CD14-positive monocyte (primary cell): ENCODE measurements at regions not wholly inside any gene's neighbourhood (a gene's known extent, or its start where the extent isn't known, plus 50 kb on each side); places are given as distances from the start of the nearest gene placed in this dataset.

Source experiments
- DNase-seq, 3 donors: peaks; one replicate each; pipeline ENCODE4 v3.0.0-alpha.2; 2011 to 2022
- H2AFZ ChIP-seq: 2 replicates; pipeline ENCODE4 v1.6.0; 2012; ENCODE audit warnings: mild to moderate bottlenecking, low read depth, low read length, inconsistent platforms; ENCODE audit not compliant: insufficient read depth, poor library complexity, severe bottlenecking
- H3K27ac ChIP-seq, 2 donors: 1 replicate in 1 of 2; 2 replicates in 1 of 2; pipeline ENCODE4 v1.5.1; 2012 to 2013; ENCODE audit warnings: low read length in 2 of 2, control low read depth in 1 of 2, inconsistent platforms in 1 of 2, low read depth in 1 of 2, mild to moderate bottlenecking in 1 of 2
- H3K27me3 ChIP-seq, 2 donors: one replicate each; pipeline versions ENCODE4 v1.6.0 to v1.6.1; 2011 to 2013; ENCODE audit warnings: low read length in 2 of 2; ENCODE audit not compliant: control insufficient read depth in 2 of 2, insufficient read depth in 2 of 2
- H3K36me3 ChIP-seq, 2 donors: replicated peaks in 1 of 2; 1 replicate in 1 of 2; 2 replicates in 1 of 2; pipeline versions ENCODE4 v1.5.1 to v1.6.1; 2012 to 2013; ENCODE audit warnings: low read length in 2 of 2, control low read depth in 1 of 2, inconsistent platforms in 1 of 2, mild to moderate bottlenecking in 1 of 2; ENCODE audit not compliant: insufficient read depth in 2 of 2, control insufficient read depth in 1 of 2
- H3K4me1 ChIP-seq, 2 donors: 1 replicate in 1 of 2; 2 replicates in 1 of 2; pipeline versions ENCODE4 v1.5.1 to v1.6.1; 2012 to 2013; ENCODE audit warnings: low read length in 2 of 2, control low read depth in 1 of 2, inconsistent platforms in 1 of 2, mild to moderate bottlenecking in 1 of 2, moderate library complexity in 1 of 2; ENCODE audit not compliant: insufficient read depth in 2 of 2, control insufficient read depth in 1 of 2
- H3K4me2 ChIP-seq: replicated peaks from 2 replicates; pipeline ENCODE3; 2012; ENCODE audit warnings: low read length, moderate library complexity, mild to moderate bottlenecking; ENCODE audit not compliant: poor library complexity, severe bottlenecking; ENCODE audit errors: extremely low read depth
- H3K4me3 ChIP-seq, 3 experiments: fragments of 200-600 bp in 1 of 3; sonication (generic) in 1 of 3; replicated peaks in 1 of 3; 1 replicate in 2 of 3; 2 replicates in 1 of 3; pipeline ENCODE4 v1.5.1; 2011 to 2013; ENCODE audit warnings: low read length in 3 of 3, mild to moderate bottlenecking in 3 of 3, control low read depth in 2 of 3, low read depth in 2 of 3, inconsistent platforms in 1 of 3, moderate library complexity in 1 of 3
- H3K79me2 ChIP-seq: 2 replicates; pipeline ENCODE4 v1.6.0; 2012; ENCODE audit warnings: mild to moderate bottlenecking, control low read depth, inconsistent platforms, low read length, moderate library complexity; ENCODE audit not compliant: insufficient read depth
- H3K9ac ChIP-seq: 2 replicates; pipeline ENCODE4 v1.6.0; 2017; ENCODE audit warnings: low read length, mild to moderate bottlenecking; ENCODE audit not compliant: insufficient read depth, poor library complexity, severe bottlenecking
- H3K9me3 ChIP-seq, 2 donors: replicated peaks in 1 of 2; 1 replicate in 1 of 2; 2 replicates in 1 of 2; pipeline versions ENCODE4 v1.5.1 to v1.6.1; 2012 to 2013; ENCODE audit warnings: low read length in 2 of 2, control low read depth in 1 of 2; ENCODE audit not compliant: control insufficient read depth in 1 of 2, insufficient read depth in 1 of 2
- H4K20me1 ChIP-seq: 2 replicates; pipeline ENCODE4 v1.6.0; 2012; ENCODE audit warnings: mild to moderate bottlenecking, low read length, control low read depth, moderate library complexity; ENCODE audit not compliant: insufficient read depth
- H3K27ac Mint-ChIP-seq, 7 donors: one replicate each; pipeline ENCODE4 v1.8.0; 2020; ENCODE audit warnings: mild to moderate bottlenecking in 7 of 7, mixed read lengths in 7 of 7, moderate library complexity in 6 of 7, inconsistent platforms in 2 of 7
- H3K27me3 Mint-ChIP-seq, 3 donors: one replicate each; pipeline ENCODE4 v1.8.0; 2021 to 2022; ENCODE audit warnings: low read depth in 3 of 3, mild to moderate bottlenecking in 3 of 3, mixed read lengths in 3 of 3, moderate library complexity in 3 of 3, inconsistent platforms in 1 of 3
- H3K36me3 Mint-ChIP-seq, 2 donors: one replicate each; pipeline ENCODE4 v1.8.0; 2020; ENCODE audit warnings: mixed read lengths in 2 of 2, inconsistent platforms in 1 of 2, mild to moderate bottlenecking in 1 of 2
- H3K4me1 Mint-ChIP-seq: one replicate; pipeline ENCODE4 v1.8.0; 2020; ENCODE audit warnings: mild to moderate bottlenecking, mixed read lengths
- H3K4me3 Mint-ChIP-seq, 2 donors: one replicate each; pipeline ENCODE4 v1.8.0; 2020; ENCODE audit warnings: mild to moderate bottlenecking in 2 of 2, mixed read lengths in 2 of 2, moderate library complexity in 1 of 2
- H3K9me3 Mint-ChIP-seq, 7 donors: one replicate each; pipeline ENCODE4 v1.8.0; 2020 to 2022; ENCODE audit warnings: mixed read lengths in 7 of 7, mild to moderate bottlenecking in 6 of 7, moderate library complexity in 6 of 7, inconsistent platforms in 2 of 7
- CTCF ChIP-seq: fragments of 200-600 bp; IDR thresholded peaks from one replicate; pipeline ENCODE4 v1.8.0; 2022; ENCODE audit warnings: antibody characterized with exemption, mild to moderate bottlenecking
- WGBS: methylation state at CpG from one replicate; pipeline ENCODE4 v1.1.5; 2013; ENCODE audit warnings: missing lambda C conversion rate; ENCODE audit not compliant: insufficient coverage; 5-methylcytosine and 5-hydroxymethylcytosine counted together
- intact Hi-C, 2 donors: fragments of 100-400 bp; cut with micrococcal nuclease; formaldehyde crosslinking; loops; one replicate each; pipeline versions ENCODE4 v1.15.0 to v1.15.1; 2023

DNA sequence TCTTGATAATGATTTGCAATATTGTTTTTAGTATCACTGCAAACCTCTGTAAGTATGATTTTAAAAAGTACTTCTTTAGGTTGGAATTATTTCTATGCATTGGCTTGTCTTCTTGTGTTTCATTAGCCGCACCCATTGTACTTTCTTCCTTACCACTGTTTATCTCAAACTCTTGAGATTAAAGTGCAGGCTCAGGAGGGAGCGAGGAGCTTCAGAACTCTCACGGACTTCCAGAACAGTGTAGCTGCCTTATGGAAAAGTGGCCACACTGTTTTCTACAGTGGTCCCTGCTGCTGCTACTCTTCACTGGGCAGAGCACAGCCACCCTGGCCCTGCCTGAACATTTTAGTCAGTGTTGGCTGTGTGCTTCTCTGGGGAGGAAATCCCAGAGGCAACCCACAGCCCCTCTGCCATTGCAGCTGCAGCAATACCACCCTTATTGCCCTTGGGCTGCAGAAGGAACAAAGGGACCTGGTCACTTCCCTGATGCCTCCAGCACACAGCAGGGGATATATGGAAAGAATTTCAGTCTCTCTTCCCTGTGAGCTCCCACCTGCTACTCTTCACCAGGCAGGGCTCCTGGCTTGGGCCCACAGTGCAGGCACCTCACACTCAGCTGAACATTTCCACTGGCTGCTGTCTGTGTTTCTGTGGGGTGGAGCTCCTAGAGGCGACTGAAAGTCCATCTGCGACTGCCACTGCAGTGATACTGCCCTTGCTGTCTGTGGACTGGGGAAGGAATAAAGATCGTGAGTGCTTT lies 91.7 kb upstream of the MAP3K4 start:
- H3K4me1 Mint-ChIP-seq = no peaks in the 10 kb centered on the region
- Histone ChIP-seq H4K20me1 (no peaks in the 10 kb centered on the region), H3K4me1 (no peaks in the 10 kb centered on the region), H3K36me3 (no peaks in the 10 kb centered on the region), H2AFZ (no peak overlapping the region), H3K79me2 (no peaks in the 10 kb centered on the region), H3K9ac (no peak overlapping the region), H3K4me3 (no peak overlapping the region), H3K27me3 (no peaks in the 10 kb centered on the region), H3K27ac (no peak overlapping the region), H3K4me2 (no peak overlapping the region), H3K9me3 (peaks cover 0 to 8% of the 10 kb centered on the region in 2 donors)
- no peak for DNase-seq
- WGBS = 88% methylated on average over 2 of the region's 6 CpGs
- H3K36me3 Mint-ChIP-seq = no peaks in the 10 kb centered on the region
- H3K4me3 Mint-ChIP-seq = no peak overlapping the region
- TF ChIP-seq CTCF = no peak
- H3K27me3 Mint-ChIP-seq = peaks cover 0 to 2% (median 1%) of the 10 kb centered on the region in 3 donors
- H3K9me3 Mint-ChIP-seq = peaks cover 0 to 4% (median 2%) of the 10 kb centered on the region in 7 donors
- intact Hi-C loops = no loop called here
- H3K27ac Mint-ChIP-seq = no peak overlapping the region

DNA sequence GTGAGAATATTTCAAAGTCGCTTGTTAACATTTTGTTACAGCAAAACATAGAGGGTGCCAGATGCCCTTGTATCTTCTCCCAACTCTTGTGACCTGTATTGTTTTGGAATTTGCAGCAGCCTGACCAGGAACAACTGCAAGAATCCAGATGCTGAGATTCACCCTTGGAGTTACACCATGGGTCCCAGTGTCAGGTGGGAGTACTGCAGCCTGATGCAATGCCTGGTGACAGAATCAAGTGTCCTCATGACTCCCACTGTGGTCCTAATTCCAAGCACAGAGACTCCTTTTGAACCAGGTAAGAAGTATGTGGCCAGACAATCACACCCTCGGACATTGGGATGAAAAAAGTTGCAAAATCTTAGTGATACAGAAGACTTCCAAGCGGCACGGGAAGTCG lies 79.6 kb upstream of the MAP3K4 start:
- H3K79me2 ChIP-seq = no peaks in the 10 kb centered on the region
- 94% methylated on average over 5 of the region's 5 CpGs for WGBS
- no peak overlapping the region for H3K27ac Mint-ChIP-seq

More for the DNA sequence above, 79.6 kb upstream of the MAP3K4 start:
- no peaks in the 10 kb centered on the region for H3K4me1 Mint-ChIP-seq
- DNase-seq = no peak
- no peak overlapping the region for H2AFZ ChIP-seq
- H3K4me3 ChIP-seq = no peak overlapping the region
- no peaks in the 10 kb centered on the region for H3K4me1 ChIP-seq
- no peak for TF ChIP-seq CTCF
- no peaks in the 10 kb centered on the region for H3K36me3 Mint-ChIP-seq
- H3K9ac ChIP-seq = no peak overlapping the region
- no peaks in the 10 kb centered on the region for H3K36me3 ChIP-seq
- no peak overlapping the region for H3K27ac ChIP-seq
- H3K9me3 Mint-ChIP-seq = peaks cover 3 to 27% (median 9%) of the 10 kb centered on the region in 7 donors
- intact Hi-C loops = no loop called here
- H3K27me3 Mint-ChIP-seq = peaks cover 0 to 6% (median 1%) of the 10 kb centered on the region in 3 donors
- H3K9me3 ChIP-seq = peaks cover 4 to 11% of the 10 kb centered on the region in 2 donors
- no peak overlapping the region for H3K4me2 ChIP-seq
- no peaks in the 10 kb centered on the region for H4K20me1 ChIP-seq
- no peak overlapping the region for H3K4me3 Mint-ChIP-seq
- H3K27me3 ChIP-seq = no peaks in the 10 kb centered on the region
